Smooth muscle cell (in vitro differentiated cells): ENCODE measurements at regions not wholly inside any gene's neighbourhood (a gene's known extent, or its start where the extent isn't known, plus 50 kb on each side); places are given as distances from the start of the nearest gene placed in this dataset.

ENCODE experiments used
- DNase-seq: peaks from one replicate; lab custom pipeline; 2025; ENCODE audit not compliant: unreplicated experiment; lab: John Stamatoyannopoulos, UW
- H2AFZ ChIP-seq: fragments of 200-600 bp; sonication (generic); 2 replicates; pipeline ENCODE4 v1.6.0; 2016; ENCODE audit warnings: antibody characterized with exemption, low read depth, mild to moderate bottlenecking
- H3F3A ChIP-seq: fragments of 200-600 bp; sonication (generic); 2 replicates; pipeline ENCODE4 v1.6.0; 2017; ENCODE audit warnings: antibody characterized with exemption, low read depth
- H3K27ac ChIP-seq: fragments of 200-600 bp; sonication (generic); 2 replicates; pipeline ENCODE4 v1.5.1; 2016; ENCODE audit warnings: low read depth, mild to moderate bottlenecking
- H3K27me3 ChIP-seq: fragments of 200-600 bp; sonication (generic); 2 replicates; pipeline ENCODE4 v1.6.1; 2016; ENCODE audit warnings: low read depth, mild to moderate bottlenecking
- H3K36me3 ChIP-seq: fragments of 200-600 bp; sonication (generic); 2 replicates; pipeline ENCODE4 v1.5.1; 2016; ENCODE audit warnings: low read depth
- H3K4me1 ChIP-seq: fragments of 200-600 bp; sonication (generic); 2 replicates; pipeline ENCODE4 v1.5.1; 2016; ENCODE audit warnings: low read depth
- H3K4me2 ChIP-seq: fragments of 200-600 bp; sonication (generic); 2 replicates; pipeline ENCODE4 v1.6.0; 2016; ENCODE audit warnings: mild to moderate bottlenecking
- H3K4me3 ChIP-seq: fragments of 200-600 bp; sonication (generic); 2 replicates; pipeline ENCODE4 v1.5.1; 2016; ENCODE audit warnings: mild to moderate bottlenecking
- H3K79me2 ChIP-seq: fragments of 200-600 bp; sonication (generic); 2 replicates; pipeline ENCODE4 v1.6.0; 2016; ENCODE audit warnings: low read depth, mild to moderate bottlenecking
- H3K9ac ChIP-seq: fragments of 200-600 bp; sonication (generic); 2 replicates; pipeline ENCODE4 v1.6.0; 2016; ENCODE audit warnings: low read depth
- H3K9me3 ChIP-seq: fragments of 200-600 bp; sonication (generic); replicated peaks from 2 replicates; pipeline ENCODE4 v1.5.1; 2016; ENCODE audit warnings: low read depth
- H4K20me1 ChIP-seq: fragments of 200-600 bp; sonication (generic); 2 replicates; pipeline ENCODE4 v1.6.0; 2016; ENCODE audit warnings: low read depth
- CTCF ChIP-seq: fragments of 200-600 bp; sonication (generic); IDR thresholded peaks from 2 replicates; pipeline ENCODE4 v1.5.1; 2017; ENCODE audit warnings: borderline replicate concordance, mild to moderate bottlenecking, antibody characterized with exemption; ENCODE audit not compliant: insufficient read depth, poor library complexity, severe bottlenecking
- WGBS: methylation state at CpG from one replicate; pipeline ENCODE4 v1.1.7; 2016; ENCODE audit warnings: low lambda C conversion rate; 5-methylcytosine and 5-hydroxymethylcytosine counted together

- Histone ChIP-seq H3K4me1 (no peaks in the 10 kb centered on the region), H3K27ac (no peak overlapping the region), H3K4me3 (no peak overlapping the region), H3K9ac (no peak overlapping the region), H2AFZ (no peak overlapping the region), H3K9me3 (no peaks in the 10 kb centered on the region), H3F3A (no peaks in the 10 kb centered on the region), H3K4me2 (no peak overlapping the region), H4K20me1 (no peaks in the 10 kb centered on the region), H3K79me2 (no peaks in the 10 kb centered on the region), H3K27me3 (no peaks in the 10 kb centered on the region), H3K36me3 (no peaks in the 10 kb centered on the region)
- DNase-seq: no peak
- TF ChIP-seq CTCF: no peak
- 92% methylated on average over 7 of the region's 7 CpGs for WGBS
Observed at GRCh38 chr4:26058537-26058936, 144.5 kb downstream of the SMIM20 start.

GRCh38 chr4:26059391-26060154, 145.6 kb downstream of the SMIM20 start:
- H2AFZ ChIP-seq: no peak overlapping the region
- no peaks in the 10 kb centered on the region for H3K4me1 ChIP-seq
- no peaks in the 10 kb centered on the region for H3K79me2 ChIP-seq
- TF ChIP-seq CTCF: no peak
- no peak for DNase-seq
- no peaks in the 10 kb centered on the region for H3K27me3 ChIP-seq
- no peaks in the 10 kb centered on the region for H3F3A ChIP-seq
- H3K9me3 ChIP-seq: no peaks in the 10 kb centered on the region
- H4K20me1 ChIP-seq: no peaks in the 10 kb centered on the region
- no peak overlapping the region for H3K27ac ChIP-seq
- H3K4me2 ChIP-seq: no peak overlapping the region
- 93% methylated on average over 5 of the region's 5 CpGs for WGBS
- H3K4me3 ChIP-seq: no peak overlapping the region
- H3K36me3 ChIP-seq: no peaks in the 10 kb centered on the region
- H3K9ac ChIP-seq: no peak overlapping the region

GRCh38 chr4:26060286-26060685, 146.3 kb downstream of the SMIM20 start:
- no peaks in the 10 kb centered on the region for H3F3A ChIP-seq
- no peak overlapping the region for H2AFZ ChIP-seq
- no peak for DNase-seq
- no peaks in the 10 kb centered on the region for H3K36me3 ChIP-seq
- H3K27ac ChIP-seq: no peak overlapping the region
- H3K9ac ChIP-seq: no peak overlapping the region
- H3K9me3 ChIP-seq: no peaks in the 10 kb centered on the region
- no peak overlapping the region for H3K4me3 ChIP-seq
- H3K4me1 ChIP-seq: no peaks in the 10 kb centered on the region
- no peaks in the 10 kb centered on the region for H4K20me1 ChIP-seq
- WGBS: 74% methylated on average over 3 of the region's 3 CpGs
- H3K4me2 ChIP-seq: no peak overlapping the region
- H3K79me2 ChIP-seq: no peaks in the 10 kb centered on the region
- H3K27me3 ChIP-seq: no peaks in the 10 kb centered on the region
- no peak for TF ChIP-seq CTCF
